Endothelial cell of umbilical vein (primary cell): ENCODE measurements at regions not wholly inside any gene's neighbourhood (a gene's known extent, or its start where the extent isn't known, plus 50 kb on each side); places are given as distances from the start of the nearest gene placed in this dataset.

Experiments used
- BruUV-seq: library from RNA; stranded (reverse); fragments of 400-500 nt; replicated peaks from 2 replicates; lab custom pipeline; 2021; lab: Mats Ljungman, UMichigan
- CTCF ChIA-PET: fragments of 300-600, 350-600 bp; sonication (Branson Sonifier 250); formaldehyde crosslinking; loops from one replicate; lab custom pipeline; 2021; ENCODE audit warnings: antibody characterized with exemption, inconsistent platforms; lab: Charles Lee
- POLR2A ChIA-PET: fragments of 300-600, 350-600 bp; sonication (Branson Sonifier 250); formaldehyde crosslinking; loops from one replicate; lab custom pipeline; 2021; ENCODE audit warnings: antibody characterized with exemption, inconsistent platforms; lab: Charles Lee
- DNase-seq: peaks from one replicate; pipeline ENCODE4 v3.0.0-alpha.2; 2011; ENCODE audit warnings: low read depth, low spot score
- FAIRE-seq: peaks from 2 replicates; lab custom pipeline; 2011; peaks lifted over from hg19 to GRCh38; lab: Jason Lieb, UNC
- H2AFZ ChIP-seq: 2 replicates; pipeline ENCODE4 v1.6.0; 2012; ENCODE audit warnings: low read depth, low read length, control low read depth, inconsistent platforms
- H3K27ac ChIP-seq: 2 replicates; pipeline ENCODE4 v1.5.1; 2011; ENCODE audit warnings: low read depth, mild to moderate bottlenecking, control low read depth, low read length, moderate library complexity; ENCODE audit not compliant: insufficient read depth
- H3K27me3 ChIP-seq, 2 experiments: 2 replicates each; pipeline versions ENCODE4 v1.6.0 to v1.6.1; 2011; ENCODE audit warnings: low read length in 2 of 2, mixed read lengths in 1 of 2; ENCODE audit not compliant: control insufficient read depth in 2 of 2, insufficient read depth in 2 of 2
- H3K36me3 ChIP-seq, 2 experiments: 2 replicates in 1 of 2; 3 replicates in 1 of 2; pipeline ENCODE4 v1.5.1; 2011; ENCODE audit warnings: low read length in 2 of 2, mild to moderate bottlenecking in 1 of 2, moderate library complexity in 1 of 2; ENCODE audit not compliant: control insufficient read depth in 2 of 2, insufficient read depth in 2 of 2; ENCODE audit errors: extremely low read depth in 1 of 2
- H3K4me1 ChIP-seq: 3 replicates; pipeline ENCODE4 v1.5.1; 2011; ENCODE audit warnings: mild to moderate bottlenecking, low read length; ENCODE audit not compliant: control insufficient read depth, insufficient read depth; ENCODE audit errors: extremely low read depth
- H3K4me2 ChIP-seq: 2 replicates; pipeline ENCODE4 v1.6.1; 2011; ENCODE audit warnings: low read length, control low read depth, mixed read lengths; ENCODE audit not compliant: insufficient read depth
- H3K4me3 ChIP-seq, 3 experiments: fragments of 200-600 bp in 1 of 3; sonication (generic), shearing (Covaris generic) in 1 of 3; replicated peaks in 1 of 3; 2 replicates each; pipeline ENCODE4 v1.5.1; 2011 to 2016; ENCODE audit warnings: control low read depth in 3 of 3, low read length in 3 of 3, mild to moderate bottlenecking in 2 of 3, inconsistent platforms in 1 of 3, low read depth in 1 of 3, moderate library complexity in 1 of 3; ENCODE audit not compliant: insufficient read depth in 1 of 3
- H3K79me2 ChIP-seq: 2 replicates; pipeline ENCODE4 v1.6.0; 2012; ENCODE audit warnings: low read length, inconsistent platforms; ENCODE audit not compliant: control insufficient read depth, insufficient read depth
- H3K9ac ChIP-seq: replicated peaks from 2 replicates; pipeline ENCODE3; 2011; ENCODE audit warnings: low read length, control low read depth; ENCODE audit not compliant: insufficient read depth; ENCODE audit errors: extremely low read depth
- H3K9me1 ChIP-seq: replicated peaks from 3 replicates; pipeline ENCODE4 v1.6.0; 2011; ENCODE audit warnings: mild to moderate bottlenecking, low read length; ENCODE audit not compliant: control insufficient read depth, insufficient read depth; ENCODE audit errors: extremely low read depth
- H3K9me3 ChIP-seq: replicated peaks from 2 replicates; pipeline ENCODE4 v1.5.1; 2012; ENCODE audit warnings: low read length, inconsistent platforms; ENCODE audit not compliant: control insufficient read depth, insufficient read depth
- H4K20me1 ChIP-seq: replicated peaks from 2 replicates; pipeline ENCODE3; 2011; ENCODE audit warnings: mild to moderate bottlenecking, low read length; ENCODE audit not compliant: control insufficient read depth, insufficient read depth; ENCODE audit errors: extremely low read depth
- EZH2 ChIP-seq: IDR thresholded peaks from 2 replicates; pipeline ENCODE4 v1.6.1; 2012; ENCODE audit warnings: borderline replicate concordance, low read depth, mild to moderate bottlenecking, moderate library complexity, low read length, inconsistent platforms; ENCODE audit not compliant: severe bottlenecking
- JUN ChIP-seq: IDR thresholded peaks from 2 replicates; pipeline ENCODE4 v1.6.1; 2011; ENCODE audit warnings: borderline replicate concordance, low read depth; ENCODE audit not compliant: insufficient read length, insufficient read depth
- POLR2AphosphoS5 ChIP-seq: IDR thresholded peaks from 2 replicates; pipeline ENCODE4 v1.6.1; 2012; ENCODE audit warnings: low read depth, mild to moderate bottlenecking, control low read depth, low read length, moderate library complexity; ENCODE audit not compliant: insufficient read depth
- dilution Hi-C: fragments of 300-500 bp; cut with MboI; formaldehyde crosslinking; loops from one replicate; pipeline ENCODE4 v1.15.0; 2019; ENCODE audit warnings: low sequenced_read_pairs; ENCODE audit not compliant: extremely low pct_ligation_motif_present
- intact Hi-C: fragments of 100-400 bp; cut with micrococcal nuclease; formaldehyde crosslinking; loops from one replicate; pipeline ENCODE4 v1.10.0; 2022
- TF ChIP-seq, protein P1 (sequence below): IDR thresholded peaks from 2 replicates; pipeline ENCODE4 v1.6.1; 2011; ENCODE audit not compliant: insufficient read depth, insufficient read length
- TF ChIP-seq, protein P2 (sequence below), 2 donors: IDR thresholded peaks; 1 replicate in 1 of 2; 2 replicates in 1 of 2; pipeline ENCODE4 v1.5.1; 2011; ENCODE audit warnings: low read length in 2 of 2, mild to moderate bottlenecking in 2 of 2, moderate library complexity in 2 of 2, control low read depth in 1 of 2, inconsistent platforms in 1 of 2, low read depth in 1 of 2; ENCODE audit not compliant: insufficient read depth in 1 of 2; ENCODE audit errors: extremely low read depth in 1 of 2

DNA sequence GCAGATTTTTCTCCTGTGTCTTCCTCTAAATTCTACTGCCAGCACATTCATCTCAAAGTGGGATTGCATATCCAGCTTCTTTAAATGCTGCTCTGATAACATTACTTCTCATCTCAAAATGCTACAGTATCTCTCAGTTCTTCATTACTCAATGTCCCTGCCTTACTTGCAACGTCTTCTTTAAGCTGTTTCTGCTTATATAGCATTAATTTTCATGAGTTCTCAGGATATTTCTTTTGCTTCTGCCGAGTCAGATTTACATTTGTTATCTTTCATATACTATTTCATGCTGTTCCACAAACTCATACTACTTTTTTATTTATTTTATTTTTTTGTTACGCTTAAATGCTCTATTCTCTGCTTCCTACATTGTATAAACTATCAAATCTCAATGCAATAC, 1223.5 kb upstream of the FAM98A start:
- Histone ChIP-seq H3K36me3 (no peaks in the 10 kb centered on the region), H3K9me3 (no peaks in the 10 kb centered on the region), H3K9ac (no peak overlapping the region), H2AFZ (no peak overlapping the region), H3K9me1 (no peaks in the 10 kb centered on the region), H3K4me3 (no peak overlapping the region), H3K27me3 (no peaks in the 10 kb centered on the region), H4K20me1 (no peaks in the 10 kb centered on the region), H3K4me1 (no peaks in the 10 kb centered on the region), H3K27ac (no peak overlapping the region), H3K79me2 (no peaks in the 10 kb centered on the region), H3K4me2 (no peak overlapping the region)
- DNase-seq (no peak), FAIRE-seq (no peak)
- no TSS peak for BruUV-seq
- intact Hi-C loops (no loop called here), dilution Hi-C loops (no loop called here)
- POLR2A ChIA-PET: no interaction called here
- TF ChIP-seq, protein P1, sequence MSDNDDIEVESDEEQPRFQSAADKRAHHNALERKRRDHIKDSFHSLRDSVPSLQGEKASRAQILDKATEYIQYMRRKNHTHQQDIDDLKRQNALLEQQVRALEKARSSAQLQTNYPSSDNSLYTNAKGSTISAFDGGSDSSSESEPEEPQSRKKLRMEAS: no peak
- CTCF ChIA-PET: no interaction called here

DNA sequence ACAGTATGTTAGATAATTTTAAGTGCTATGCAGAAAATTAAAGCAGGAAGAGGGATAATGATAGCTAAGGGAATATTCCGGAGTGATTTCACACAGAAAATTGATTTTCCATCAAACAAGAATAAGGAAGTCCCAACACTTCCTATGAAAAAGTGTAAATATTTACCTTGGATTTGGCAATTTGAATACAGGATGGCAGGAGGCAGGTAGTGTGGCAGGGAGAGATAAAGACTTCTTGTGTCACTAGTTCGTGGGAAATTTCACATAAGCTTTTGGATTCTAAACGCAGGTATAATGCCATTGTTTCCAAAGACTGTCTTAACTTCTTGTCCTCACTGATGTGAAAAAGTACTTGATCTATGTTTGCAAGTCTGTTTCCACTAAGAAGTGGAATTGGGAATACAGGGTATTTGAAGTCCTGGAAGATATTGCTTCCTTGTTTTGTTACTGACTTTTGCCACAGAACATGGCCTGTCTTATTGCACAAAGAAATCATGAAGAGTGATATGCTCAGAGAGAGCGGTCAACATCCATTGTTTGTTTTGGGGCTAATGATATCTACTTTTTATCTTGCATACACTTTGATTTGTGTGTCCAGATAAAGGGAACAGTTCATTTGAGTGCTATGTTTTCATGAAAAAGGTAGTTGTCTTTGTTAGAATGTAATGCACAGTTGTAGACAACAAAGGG, 1216.1 kb upstream of the FAM98A start:
- no peaks in the 10 kb centered on the region for H3K9me1 ChIP-seq
- DNase-seq (no peak), FAIRE-seq (no peak)
- intact Hi-C loops (no loop called here), dilution Hi-C loops (no loop called here)
- H3K9me3 ChIP-seq: peaks cover 5% of the 10 kb centered on the region
- no peak overlapping the region for H3K9ac ChIP-seq
- H4K20me1 ChIP-seq: no peaks in the 10 kb centered on the region
- H3K36me3 ChIP-seq: no peaks in the 10 kb centered on the region
- no peak for TF ChIP-seq JUN
- TF ChIP-seq, protein P2, sequence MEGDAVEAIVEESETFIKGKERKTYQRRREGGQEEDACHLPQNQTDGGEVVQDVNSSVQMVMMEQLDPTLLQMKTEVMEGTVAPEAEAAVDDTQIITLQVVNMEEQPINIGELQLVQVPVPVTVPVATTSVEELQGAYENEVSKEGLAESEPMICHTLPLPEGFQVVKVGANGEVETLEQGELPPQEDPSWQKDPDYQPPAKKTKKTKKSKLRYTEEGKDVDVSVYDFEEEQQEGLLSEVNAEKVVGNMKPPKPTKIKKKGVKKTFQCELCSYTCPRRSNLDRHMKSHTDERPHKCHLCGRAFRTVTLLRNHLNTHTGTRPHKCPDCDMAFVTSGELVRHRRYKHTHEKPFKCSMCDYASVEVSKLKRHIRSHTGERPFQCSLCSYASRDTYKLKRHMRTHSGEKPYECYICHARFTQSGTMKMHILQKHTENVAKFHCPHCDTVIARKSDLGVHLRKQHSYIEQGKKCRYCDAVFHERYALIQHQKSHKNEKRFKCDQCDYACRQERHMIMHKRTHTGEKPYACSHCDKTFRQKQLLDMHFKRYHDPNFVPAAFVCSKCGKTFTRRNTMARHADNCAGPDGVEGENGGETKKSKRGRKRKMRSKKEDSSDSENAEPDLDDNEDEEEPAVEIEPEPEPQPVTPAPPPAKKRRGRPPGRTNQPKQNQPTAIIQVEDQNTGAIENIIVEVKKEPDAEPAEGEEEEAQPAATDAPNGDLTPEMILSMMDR (IDR thresholded peaks at IDR 0.05; ENCODE audit: extremely low read depth in 1 of 2, insufficient read depth in 1 of 2, low read depth in 1 of 2, low read length in 2 of 2): no peak
- TF ChIP-seq EZH2: no peak
- no peak for TF ChIP-seq POLR2AphosphoS5
- H3K4me2 ChIP-seq: no peak overlapping the region
- ChIA-PET POLR2A (no interaction called here), CTCF (no interaction called here)
- no peak overlapping the region for H3K4me3 ChIP-seq
- H3K4me1 ChIP-seq: no peaks in the 10 kb centered on the region
- no TSS peak for BruUV-seq
- H3K27me3 ChIP-seq: no peaks in the 10 kb centered on the region
- no peak overlapping the region for H3K27ac ChIP-seq
- H2AFZ ChIP-seq: no peak overlapping the region
- no peaks in the 10 kb centered on the region for H3K79me2 ChIP-seq
